Suppressor macrophage treated with lipopolysaccharide for 1 hour (primary cell): ENCODE measurements at regions not wholly inside any gene's neighbourhood (a gene's known extent, or its start where the extent isn't known, plus 50 kb on each side); places are given as distances from the start of the nearest gene placed in this dataset.
"Not testable (repeated sequence)": the region's sequence is repeated elsewhere in the genome, so short reads cannot be mapped to it uniquely, and the experiment has no call there.

ENCODE experiments used
- DNase-seq, 3 donors: peaks; one replicate each; pipeline ENCODE4 v3.0.0-alpha.2; 2020 to 2022

DNA sequence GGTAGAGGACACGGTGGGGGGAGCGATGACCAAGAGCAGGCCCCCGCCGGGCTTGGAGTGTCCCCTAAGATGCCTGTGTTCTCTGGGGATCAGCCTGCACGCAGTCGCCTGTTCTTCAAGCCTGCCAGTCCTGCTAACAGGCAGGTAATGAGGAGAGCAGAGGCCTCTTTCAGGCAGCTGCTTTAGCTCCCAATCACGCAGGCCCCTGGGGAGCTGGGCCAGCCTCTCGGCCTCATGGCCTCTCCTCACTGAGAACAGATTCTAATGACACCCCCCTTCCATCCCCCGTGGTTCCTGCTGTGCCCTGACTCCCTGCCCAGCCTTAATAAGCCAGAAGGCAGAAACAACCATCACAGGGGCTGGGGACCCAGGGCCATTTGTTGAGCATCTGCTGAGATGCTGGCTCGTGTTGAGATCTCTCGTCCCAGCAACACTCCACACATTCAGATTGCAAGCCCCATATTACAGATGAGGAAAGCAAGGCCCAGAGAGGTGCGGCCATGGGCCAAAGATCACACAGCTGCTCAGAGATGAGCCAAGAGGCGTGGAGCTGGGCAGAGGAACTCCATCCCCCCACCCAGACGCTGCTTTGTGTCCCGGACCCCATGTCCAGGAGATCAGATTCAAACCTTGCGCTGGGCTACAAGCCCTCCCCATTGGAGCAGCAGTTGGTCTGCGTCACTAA is 71.6 kb upstream of the CASZ1 start:
- DNase-seq = no peak

DNA sequence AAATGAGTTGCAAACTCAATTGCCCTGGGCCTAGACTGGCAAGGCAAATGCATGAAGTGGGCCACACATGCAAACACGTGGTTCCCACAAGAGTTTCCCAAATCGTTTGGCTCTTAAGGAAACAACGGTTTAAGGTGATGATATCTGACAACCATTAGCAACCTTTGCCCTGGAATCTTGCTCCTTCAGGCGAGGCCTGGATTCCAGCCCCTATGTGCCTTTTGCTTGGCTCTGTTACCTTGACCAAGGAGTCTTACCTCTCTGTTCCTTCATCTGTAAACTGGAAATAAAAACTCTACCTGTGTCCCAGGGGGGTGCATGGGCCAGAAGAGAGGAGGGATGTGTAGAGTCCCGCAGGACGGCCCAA is 72.1 kb upstream of the CASZ1 start:
- no peak for DNase-seq

DNA sequence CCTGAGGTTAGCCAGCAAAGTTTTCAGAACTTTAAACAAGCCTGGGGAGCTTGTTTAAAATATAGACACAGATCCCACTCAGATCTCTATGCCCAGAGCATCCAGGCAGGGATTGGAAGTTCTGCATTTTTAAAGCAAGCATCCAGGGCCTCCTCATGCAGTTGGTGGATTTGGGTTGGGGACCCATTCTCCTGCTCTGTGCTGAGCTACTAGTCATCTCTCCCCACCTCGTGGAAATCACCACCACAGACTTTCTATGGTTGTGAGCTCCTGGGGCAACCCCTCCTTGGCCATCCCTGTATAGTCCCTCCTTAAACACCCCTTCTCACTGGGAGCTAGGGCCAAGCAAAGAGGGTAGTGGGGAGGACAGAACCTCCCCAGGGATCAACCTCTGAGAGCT is 73.5 kb upstream of the CASZ1 start:
- no peak for DNase-seq

DNA sequence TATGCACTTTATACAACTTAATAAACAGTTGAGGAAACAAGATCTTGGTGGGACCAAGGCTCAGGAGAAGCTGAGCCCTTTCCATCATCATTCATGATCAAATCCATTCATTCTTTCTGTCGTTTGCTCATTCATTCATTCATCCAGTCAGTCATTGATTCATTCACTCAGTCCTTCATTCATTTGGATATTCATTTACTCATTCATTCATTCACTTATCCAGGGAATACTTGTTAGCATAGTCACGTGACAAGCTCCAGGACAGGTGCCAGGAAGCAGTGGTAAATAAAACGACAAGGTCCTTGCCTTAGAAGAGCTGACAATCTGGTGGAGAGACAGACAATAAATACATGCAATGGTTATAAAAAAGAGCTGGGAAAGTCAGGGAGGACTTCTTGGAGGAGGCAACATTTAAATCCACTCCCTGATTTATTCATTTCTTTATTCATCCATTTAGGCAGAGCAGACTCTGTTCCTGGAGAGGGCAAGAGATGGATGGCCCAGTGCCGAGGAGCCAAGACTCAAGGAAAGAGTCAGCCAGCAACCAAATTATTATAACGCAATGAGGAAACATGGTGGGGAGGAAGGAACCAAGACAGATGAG is 74.1 kb upstream of the CASZ1 start:
- no peak for DNase-seq

DNA sequence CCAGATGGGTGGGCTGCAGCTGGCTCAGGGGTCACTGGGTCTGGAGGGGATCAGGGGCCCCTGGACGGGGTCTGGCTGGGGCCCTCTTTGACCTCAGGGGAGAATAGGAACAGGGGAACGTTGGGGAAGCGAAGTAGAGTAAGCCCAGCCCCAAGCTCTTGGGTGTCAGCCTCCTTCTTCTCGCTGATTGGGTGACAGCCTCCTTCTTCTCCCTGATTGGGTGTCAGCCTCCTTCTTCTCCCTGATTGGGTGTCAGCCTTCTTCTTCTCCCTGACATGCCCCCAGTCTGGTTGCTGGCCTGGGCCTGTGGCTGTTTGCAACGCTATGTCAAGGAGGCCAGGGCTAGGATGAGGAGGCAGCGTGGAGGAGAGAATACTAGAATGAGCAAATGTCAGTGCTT is 76.7 kb upstream of the CASZ1 start:
- no peak for DNase-seq

DNA sequence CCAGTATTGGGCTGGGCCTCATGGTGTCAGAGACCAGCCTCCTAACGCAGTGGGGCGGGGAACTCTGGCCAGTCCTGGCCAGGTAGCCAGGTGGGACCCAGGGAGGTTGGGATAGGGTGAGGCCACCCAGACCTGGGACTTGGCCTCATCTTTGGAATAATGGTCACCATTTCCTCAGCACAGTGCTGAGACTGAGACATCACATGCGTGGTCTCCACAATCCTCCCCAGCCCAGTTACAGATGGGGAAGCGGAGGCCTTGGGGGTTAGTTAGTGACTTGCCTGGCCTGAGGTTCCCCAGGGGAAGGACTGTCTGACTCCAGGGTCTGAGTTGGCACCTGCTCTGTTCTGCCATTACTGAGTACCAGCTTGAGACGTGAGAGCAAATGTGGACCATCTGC is 77.9 kb upstream of the CASZ1 start:
- no peak for DNase-seq

DNA sequence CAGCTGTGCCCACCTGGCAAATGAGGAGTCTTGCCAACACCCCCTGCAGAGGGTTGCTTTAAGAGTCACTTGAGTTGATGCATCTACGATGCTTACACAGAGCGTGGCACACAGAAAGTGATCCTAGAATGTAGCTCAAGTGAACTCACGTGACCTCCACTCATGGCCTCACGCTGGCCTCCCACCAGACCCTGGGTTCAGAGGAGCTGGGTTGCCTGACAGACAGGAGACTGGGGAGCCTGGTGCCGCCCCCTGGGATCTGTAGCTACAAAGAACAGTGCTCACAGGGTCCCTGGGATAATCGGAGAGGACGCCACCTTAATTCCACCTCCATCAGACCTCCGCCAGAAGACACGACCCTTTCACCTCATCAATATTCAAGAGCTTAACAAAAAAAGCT is 81.4 kb upstream of the CASZ1 start:
- DNase-seq = no peak

DNA sequence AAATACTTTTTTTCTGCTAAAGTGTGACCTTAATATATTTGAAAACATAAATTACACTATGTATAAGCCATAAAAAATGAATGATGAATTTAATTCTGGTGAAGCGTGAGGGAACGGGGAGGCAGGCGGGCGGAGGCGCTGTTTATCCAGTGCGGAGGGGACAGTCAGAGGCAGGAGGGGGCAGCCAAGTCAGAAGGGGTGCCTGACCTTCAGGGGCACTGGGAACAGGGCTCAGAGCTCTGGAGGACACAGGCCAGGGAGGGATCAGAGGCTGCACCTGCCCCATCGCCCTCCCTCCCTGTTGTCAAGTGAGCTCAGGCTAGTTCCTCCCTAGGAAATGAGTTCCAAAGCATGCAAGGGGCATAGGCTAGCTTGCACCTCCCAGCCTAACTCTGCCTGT is 82.0 kb upstream of the CASZ1 start:
- DNase-seq = no peak

DNA sequence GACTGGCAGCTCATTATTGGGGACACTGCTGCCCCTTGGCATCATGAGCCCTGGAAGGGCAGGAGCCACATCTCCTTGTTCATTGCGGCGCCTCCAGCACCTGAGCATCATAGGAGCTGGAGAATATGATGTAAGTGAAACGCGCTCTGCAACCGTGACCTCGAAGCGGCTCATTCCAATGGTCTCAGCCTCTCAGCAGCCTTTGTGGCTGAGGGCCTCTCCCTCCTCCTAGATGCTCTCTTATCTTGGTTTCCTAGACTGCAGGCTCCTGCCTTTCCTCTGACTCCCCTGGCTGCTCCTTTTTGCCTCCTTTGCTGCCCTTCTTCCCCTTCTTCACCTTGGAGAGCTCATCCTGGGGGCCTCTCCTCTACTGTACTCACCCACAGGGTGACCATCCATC is 83.6 kb upstream of the CASZ1 start:
- no peak for DNase-seq

DNA sequence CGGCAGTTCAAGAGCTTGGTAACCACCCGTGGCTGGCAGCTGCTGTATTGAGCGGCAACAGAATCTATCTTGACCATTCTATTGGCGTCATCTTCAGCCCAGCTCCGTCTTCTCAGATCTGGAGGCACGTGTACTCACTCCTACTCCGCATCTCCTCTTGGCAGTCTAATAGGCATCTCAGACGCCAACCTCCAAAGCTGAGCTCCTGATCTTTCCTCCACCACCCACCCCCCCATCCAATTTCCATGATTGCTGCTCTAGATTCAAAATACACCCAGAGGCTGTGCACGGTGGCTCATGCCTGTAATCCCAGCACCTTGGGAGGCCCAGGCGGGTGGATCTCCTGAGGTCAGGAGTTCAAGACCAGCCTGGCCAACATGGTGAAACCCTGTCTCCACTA is 84.6 kb upstream of the CASZ1 start:
- DNase-seq = no peak

DNA sequence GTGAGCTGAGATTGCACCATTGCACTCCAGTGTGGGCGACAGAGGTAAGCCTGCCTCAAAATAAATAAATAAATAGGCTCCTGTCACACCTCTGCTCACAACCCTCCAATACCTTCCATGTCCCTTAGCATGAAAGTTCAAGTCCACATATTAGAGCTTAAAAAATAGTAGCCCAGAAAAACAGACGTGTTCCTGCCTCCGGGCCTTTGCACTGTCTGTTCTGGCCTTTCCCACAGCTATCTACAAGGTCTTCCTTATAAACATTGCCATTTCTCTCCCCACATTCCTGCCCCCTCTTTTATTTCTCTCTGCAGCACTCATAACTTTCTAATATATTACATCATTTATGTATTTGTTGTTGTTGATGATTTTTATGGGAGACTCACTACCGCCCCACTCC is 85.6 kb upstream of the CASZ1 start:
- no peak for DNase-seq

DNA sequence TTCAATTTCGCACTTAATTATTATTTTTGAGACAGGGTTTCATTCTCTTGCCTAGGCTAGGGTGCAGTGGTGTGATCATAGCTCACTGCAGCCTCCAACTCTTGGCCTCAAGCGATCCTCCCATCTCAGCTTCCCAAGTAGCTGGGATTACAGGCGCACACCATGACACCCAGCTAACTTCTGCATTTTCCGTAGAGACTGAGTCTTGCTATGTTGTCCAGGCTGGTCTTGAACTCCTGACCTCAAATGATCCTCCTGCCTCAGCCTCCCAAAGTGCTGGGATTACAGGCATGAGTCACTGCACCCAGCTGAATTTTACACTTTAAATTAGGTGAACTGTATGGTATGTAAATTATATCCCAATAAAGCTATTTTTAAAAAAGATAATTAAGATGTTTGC is 90.6 kb upstream of the CASZ1 start:
- DNase-seq = not testable (repeated sequence)

DNA sequence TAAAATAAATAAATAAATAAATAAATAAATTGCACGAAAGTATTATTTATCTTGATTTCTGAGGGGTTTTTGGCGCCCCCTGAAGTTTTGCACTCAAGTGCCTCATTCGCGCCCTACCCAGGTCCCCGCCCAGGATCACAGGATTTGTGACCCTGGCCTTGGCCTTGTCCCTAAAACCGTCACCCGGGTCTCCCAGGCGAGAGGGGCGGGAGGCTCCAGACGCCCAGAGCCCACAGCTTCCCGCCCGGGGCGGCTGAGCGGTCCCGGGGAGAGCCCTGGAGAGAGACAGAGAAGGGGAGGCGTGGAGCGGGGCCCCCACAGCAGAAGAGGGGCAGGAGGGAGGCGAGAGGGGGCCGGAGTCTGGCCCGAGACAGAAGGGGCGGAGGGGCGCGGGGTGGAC is 91.8 kb upstream of the CASZ1 start:
- DNase-seq = no peak

DNA sequence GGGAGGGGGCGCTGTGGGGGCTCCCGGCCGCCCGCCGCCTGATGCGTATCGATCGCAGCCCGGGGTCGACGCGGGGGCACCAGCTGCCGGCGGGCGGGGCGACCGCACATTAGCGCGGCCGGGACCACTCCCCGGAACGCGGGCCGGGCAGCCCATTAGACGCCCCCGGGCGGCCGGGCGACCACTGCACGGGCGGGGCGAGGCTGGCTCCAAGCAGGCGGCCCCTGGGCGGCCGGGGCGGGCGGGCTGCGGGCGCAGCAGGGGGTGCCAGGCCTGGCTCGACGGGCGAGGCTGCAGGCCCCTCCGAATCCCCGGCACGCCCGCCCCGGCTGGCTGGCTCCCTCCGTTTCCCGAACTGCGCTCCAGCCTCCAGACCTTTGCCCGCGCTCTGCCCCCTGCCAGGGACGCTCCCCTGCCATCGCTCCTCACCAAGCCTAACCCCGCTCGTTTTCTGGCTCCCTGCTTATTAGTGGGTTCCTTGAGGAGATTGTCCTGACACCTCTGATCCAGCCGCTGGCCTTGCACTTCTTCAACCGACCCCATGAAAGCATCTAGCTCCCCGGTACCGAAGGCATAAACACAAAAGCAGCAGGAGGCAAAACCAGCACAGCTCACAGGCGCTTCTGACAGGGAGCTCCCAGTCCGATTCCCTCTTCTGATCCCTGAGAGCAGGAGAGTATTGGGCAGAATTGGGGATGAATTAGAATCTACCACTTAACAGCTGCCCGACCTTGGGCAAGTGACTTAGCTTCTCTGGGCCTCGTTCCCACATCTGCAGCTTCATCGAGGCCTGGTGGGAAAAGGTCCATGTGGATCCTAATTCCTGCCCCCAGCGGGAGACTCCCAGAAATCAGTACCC is 92.6 kb upstream of the CASZ1 start:
- no peak for DNase-seq

DNA sequence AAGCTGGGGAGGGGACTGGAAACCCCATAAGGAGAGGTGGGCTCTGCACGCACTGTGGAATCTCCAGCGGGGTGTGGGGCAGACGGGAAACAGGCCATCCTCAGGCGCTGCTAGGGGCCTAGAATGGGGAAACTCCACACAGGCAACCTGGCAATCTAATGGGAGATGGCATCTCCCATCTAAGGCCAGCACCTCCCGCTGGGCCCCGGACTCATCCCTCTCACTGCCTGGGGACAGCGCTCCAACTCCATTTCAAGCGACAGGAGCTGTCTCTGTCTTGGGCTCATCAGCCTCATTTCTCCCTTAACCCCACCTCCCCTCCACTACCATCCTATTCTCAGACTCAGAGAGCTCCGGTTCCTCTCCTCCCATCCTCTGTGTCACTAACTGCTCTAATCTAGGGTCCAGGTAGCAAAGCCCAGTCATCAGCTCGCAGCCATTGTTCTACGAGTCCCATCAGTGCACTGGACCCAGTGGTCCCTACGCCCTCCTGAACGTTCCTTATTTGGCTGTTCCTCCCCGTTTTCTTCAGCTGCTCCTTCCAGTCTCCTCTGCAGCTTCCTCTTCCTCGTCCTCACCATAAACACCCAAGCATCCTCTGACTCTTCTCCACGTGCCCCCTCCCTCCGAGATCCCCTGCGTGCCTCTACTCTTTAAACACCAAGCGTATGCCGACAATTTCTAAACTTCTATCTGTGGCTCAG is 93.4 kb upstream of the CASZ1 start:
- no peak for DNase-seq

DNA sequence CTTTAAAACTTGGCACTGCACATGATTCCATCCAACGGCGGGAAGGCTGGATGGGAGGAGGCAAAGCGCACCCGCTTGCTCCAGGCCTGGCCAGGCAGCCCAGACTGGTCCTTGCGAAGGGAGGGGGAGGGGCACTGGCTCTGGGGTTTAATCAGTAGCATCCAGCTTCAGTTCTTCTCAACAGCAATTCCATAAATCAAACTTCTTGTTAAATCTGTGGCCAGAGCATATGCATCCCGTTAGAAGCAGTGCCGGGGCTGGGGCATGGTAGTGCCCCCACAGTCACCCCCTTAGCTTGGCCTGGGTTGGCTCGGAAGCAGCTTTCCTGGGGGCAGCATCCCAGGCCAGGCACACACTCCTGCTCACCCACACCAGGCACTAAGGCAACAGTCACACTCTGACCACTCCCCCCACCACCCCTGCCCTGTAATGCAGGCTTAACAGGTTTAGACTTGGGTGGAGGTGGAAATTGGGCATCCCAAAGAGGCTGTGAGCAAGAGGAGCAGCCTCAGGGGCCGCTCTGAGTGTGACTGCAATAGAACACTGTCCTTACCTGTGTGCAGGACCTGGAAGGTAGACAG is 94.1 kb upstream of the CASZ1 start:
- no peak for DNase-seq

DNA sequence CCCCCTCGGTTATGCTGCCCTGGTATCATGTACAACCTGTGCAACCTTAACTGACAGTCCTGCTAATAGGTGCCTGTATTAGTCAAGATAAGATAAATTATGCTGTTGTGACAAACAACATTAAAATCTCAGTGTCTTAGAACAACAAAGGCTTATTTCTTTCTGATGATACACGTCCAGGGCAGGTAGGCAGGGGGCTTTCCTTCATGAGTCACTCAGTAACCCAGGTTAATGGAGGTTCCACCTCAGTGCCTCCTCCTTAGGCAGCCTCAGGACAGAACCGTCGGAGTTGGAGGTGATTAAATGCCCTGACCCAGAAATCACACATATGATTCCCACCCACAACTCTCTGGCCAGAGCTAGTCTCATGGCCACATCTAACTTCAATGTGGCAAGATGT is 94.6 kb upstream of the CASZ1 start:
- no peak for DNase-seq

DNA sequence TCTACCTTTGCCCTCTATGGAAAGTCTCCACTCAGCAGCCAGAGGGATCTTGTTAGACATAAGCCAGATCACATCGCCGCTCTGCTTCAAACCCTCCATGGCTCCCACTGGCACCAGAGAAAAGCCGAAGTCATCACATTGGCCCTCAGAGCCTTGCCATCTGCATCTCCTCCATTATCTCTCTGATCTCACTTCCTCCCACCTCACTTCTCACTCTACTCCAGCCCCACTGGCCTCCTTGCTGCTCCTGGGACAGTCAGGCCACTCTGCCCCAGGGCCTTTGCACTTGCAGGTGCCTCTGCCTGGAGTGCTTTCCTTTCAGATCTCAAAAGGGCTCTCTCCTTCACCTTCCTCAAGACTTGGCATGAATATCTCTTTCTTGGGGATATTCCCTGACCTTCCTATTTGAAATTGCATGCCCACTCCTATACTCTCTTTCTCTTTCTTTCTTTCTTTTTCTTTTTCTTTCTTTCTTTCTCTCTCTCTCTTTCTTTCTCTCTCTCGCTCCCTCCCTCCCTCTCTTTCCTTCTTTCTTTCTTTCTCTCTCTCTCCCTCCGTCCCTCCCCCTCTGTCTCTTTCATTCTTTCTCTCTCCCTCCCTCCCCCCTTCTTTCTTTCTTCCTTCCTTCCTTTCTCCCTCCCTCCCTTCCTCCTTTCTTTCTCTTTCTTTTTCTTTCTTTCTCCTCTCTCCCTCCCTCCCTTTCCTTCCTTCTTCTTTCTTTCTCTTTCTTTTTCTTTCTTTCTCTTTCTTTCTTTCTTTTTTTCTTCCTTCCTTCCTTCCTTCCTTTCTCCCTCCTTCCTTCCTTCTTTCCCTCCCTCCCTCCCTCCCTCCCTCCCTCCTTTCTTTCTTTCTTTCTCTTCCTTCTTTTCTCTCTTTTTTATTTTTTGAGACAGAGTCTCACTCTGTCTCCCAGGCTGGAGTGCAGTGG is 96.0 kb upstream of the CASZ1 start:
- no peak for DNase-seq

DNA sequence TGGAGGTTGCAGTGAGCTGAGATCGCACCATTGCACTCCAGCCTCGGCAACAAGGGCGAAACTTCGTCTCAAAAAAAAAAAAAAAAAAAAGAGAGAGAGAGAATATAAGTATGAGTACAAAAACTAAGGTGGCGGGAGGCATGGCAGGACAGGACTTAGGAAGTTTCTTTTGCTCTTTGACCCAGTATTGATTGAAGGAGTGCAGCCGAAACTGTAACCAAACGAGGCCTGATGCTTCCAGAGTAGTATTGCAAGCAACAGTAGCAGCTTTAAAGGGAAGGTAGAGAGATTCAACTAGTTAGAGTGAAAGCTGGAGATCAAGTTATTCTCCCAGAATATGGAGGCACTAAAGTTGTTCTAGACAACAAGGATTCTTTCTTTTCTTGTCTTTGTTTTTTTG is 99.2 kb upstream of the CASZ1 start:
- DNase-seq = no peak

DNA sequence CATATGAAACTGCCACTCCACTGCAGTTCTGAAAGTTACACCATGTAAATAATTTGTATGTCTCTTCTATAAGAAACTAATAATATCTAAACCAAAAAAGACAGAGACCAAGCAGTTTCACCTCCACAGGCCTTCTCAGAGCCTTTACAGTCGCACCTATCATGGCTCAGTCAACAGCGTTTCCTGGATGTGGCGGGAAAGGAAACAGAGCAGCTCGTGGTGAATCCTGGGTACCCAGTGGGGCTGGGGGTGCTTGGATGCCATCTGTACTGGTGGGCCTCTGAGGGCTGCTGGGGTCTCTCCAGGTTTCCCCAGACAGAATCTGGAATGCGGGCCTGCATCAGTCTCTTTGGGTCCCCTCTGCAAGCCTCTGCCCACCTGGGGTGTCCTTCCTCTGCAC is 100.2 kb upstream of the CASZ1 start:
- DNase-seq = no peak

DNA sequence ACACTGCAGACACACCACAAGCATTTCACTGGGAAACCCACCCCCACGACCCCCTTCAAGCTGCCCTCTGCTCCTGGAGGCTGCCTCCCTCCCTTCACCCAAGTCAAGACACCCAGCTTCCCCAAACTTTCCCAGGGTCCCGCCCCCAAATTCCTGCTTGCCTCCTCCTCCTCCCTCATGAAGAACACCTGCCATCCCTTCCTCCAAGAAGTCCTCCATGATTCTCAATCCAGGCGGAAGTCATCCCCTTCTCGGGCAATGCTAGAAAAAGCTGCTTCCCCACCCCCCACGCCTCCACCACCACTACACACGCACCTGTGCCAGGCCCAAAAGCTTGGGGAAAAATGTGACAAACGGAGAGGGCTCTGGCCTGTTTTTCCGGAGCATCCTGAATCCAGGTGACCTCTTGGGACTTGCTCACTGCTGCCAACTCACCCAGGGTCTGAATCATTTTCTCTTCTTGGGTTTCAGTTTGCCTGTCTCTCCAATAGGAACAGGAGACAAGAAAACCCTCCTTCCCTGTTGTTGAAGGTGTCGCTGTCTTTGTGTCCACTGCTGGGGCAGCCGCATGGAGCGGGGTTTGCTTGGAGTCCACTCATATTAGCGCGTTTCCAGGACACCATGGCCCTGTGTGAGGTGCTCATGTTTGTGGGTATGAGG is 101.0 kb upstream of the CASZ1 start:
- DNase-seq = no peak
